ENCODE measurements at regions not wholly inside any gene's neighbourhood (a gene's known extent, or its start where the extent isn't known, plus 50 kb on each side); places are given as distances from the start of the nearest gene placed in this dataset.
"Not testable (repeated sequence)": the region's sequence is repeated elsewhere in the genome, so short reads cannot be mapped to it uniquely, and the experiment has no call there.

- intact Hi-C loops (cut with DNase I): no loop called here
- DNase-seq (ENCODE audit: low spot score): no peak
Observed at GRCh38 chr14:55764784-55765183, 184.8 kb downstream of the KTN1 start.

GRCh38 chr14:55766071-55766470 is 186.1 kb downstream of the KTN1 start:
- no peak for DNase-seq (ENCODE audit: low spot score)
- intact Hi-C loops (cut with DNase I): no loop called here

- intact Hi-C loops (cut with DNase I): no loop called here
- DNase-seq (ENCODE audit: low spot score): no peak
Observed at GRCh38 chr14:55767286-55767685, 187.3 kb downstream of the KTN1 start.

- intact Hi-C loops (cut with DNase I): no loop called here
Observed at GRCh38 chr14:55769877-55770276, 189.9 kb downstream of the KTN1 start.

GRCh38 chr14:55771242-55771981 is 191.4 kb downstream of the KTN1 start:
- intact Hi-C loops (cut with DNase I): no loop called here
- no peak for DNase-seq (ENCODE audit: low spot score)

More at GRCh38 chr14:55769877-55770276, 189.9 kb downstream of the KTN1 start:
- no peak for DNase-seq (ENCODE audit: low spot score)

- DNase-seq (ENCODE audit: low spot score): no peak
- intact Hi-C loops (cut with DNase I): no loop called here
Observed at GRCh38 chr14:55772486-55772885, 192.5 kb downstream of the KTN1 start.

GRCh38 chr14:55773312-55773711 is 193.3 kb downstream of the KTN1 start:
- intact Hi-C loops (cut with DNase I): no loop called here

GRCh38 chr14:55773984-55774545 is 194.1 kb downstream of the KTN1 start:
- intact Hi-C loops (cut with DNase I): no loop called here
- no peak for DNase-seq (ENCODE audit: low spot score)

More at GRCh38 chr14:55773312-55773711, 193.3 kb downstream of the KTN1 start:
- DNase-seq (ENCODE audit: low spot score): no peak

GRCh38 chr14:55777877-55778276 is 197.9 kb downstream of the KTN1 start:
- DNase-seq (ENCODE audit: low spot score): no peak
- intact Hi-C loops (cut with DNase I): no loop called here

GRCh38 chr14:55780156-55780946 is 200.3 kb downstream of the KTN1 start:
- DNase-seq (ENCODE audit: low spot score): no peak
- intact Hi-C loops (cut with DNase I): no loop called here

- intact Hi-C loops (cut with DNase I): no loop called here
- no peak for DNase-seq (ENCODE audit: low spot score)
Observed at GRCh38 chr14:55781046-55781445, 201.0 kb downstream of the KTN1 start.

- intact Hi-C loops (cut with DNase I): no loop called here
- DNase-seq (ENCODE audit: low spot score): no peak
Observed at GRCh38 chr14:55782166-55782565, 202.2 kb downstream of the KTN1 start.

GRCh38 chr14:55789406-55789805 is 209.4 kb downstream of the KTN1 start:
- intact Hi-C loops (cut with DNase I): no loop called here
- no peak for DNase-seq (ENCODE audit: low spot score)

- intact Hi-C loops (cut with DNase I): no loop called here
- no peak for DNase-seq (ENCODE audit: low spot score)
Observed at GRCh38 chr14:55794655-55795595, 214.9 kb downstream of the KTN1 start.

- intact Hi-C loops (cut with DNase I); DNase-seq (ENCODE audit: low spot score): not testable (repeated sequence)
Observed at GRCh38 chr14:55796513-55796912, 216.5 kb downstream of the KTN1 start.

- intact Hi-C loops (cut with DNase I): no loop called here
Observed at GRCh38 chr14:55798406-55798805, 218.4 kb downstream of the KTN1 start.

GRCh38 chr14:55799508-55800095 is 219.6 kb downstream of the KTN1 start:
- intact Hi-C loops (cut with DNase I): no loop called here
- no peak for DNase-seq (ENCODE audit: low spot score)

More at GRCh38 chr14:55798406-55798805, 218.4 kb downstream of the KTN1 start:
- no peak for DNase-seq (ENCODE audit: low spot score)

- no peak for DNase-seq (ENCODE audit: low spot score)
- intact Hi-C loops (cut with DNase I): no loop called here
Observed at GRCh38 chr14:55800156-55800785, 220.3 kb downstream of the KTN1 start.

GRCh38 chr14:55801121-55801520 is 221.1 kb downstream of the KTN1 start:
- intact Hi-C loops (cut with DNase I): no loop called here
- DNase-seq (ENCODE audit: low spot score): no peak
